Activated B cell treated with CpG ODN at 0.5 μM for 24 hours (primary cell): ENCODE measurements at regions not wholly inside any gene's neighbourhood (a gene's known extent, or its start where the extent isn't known, plus 50 kb on each side); places are given as distances from the start of the nearest gene placed in this dataset.

ENCODE experiments used
- ATAC-seq: fragments of 200-7000 bp; cut with Tn5 transposase; one replicate; pipeline ENCODE4 v1.10.0; 2021; ENCODE audit warnings: low read depth, mild to moderate bottlenecking, moderate library complexity
- CTCF ChIA-PET: fragments of 350-600 bp; sonication (Branson Sonifier 250); formaldehyde crosslinking; loops from one replicate; lab custom pipeline; 2021; ENCODE audit warnings: antibody characterized with exemption; lab: Charles Lee
- POLR2A ChIA-PET: fragments of 350-600 bp; sonication (Branson Sonifier 250); formaldehyde crosslinking; loops from one replicate; lab custom pipeline; 2021; ENCODE audit warnings: antibody characterized with exemption; lab: Charles Lee
- DNase-seq: peaks from one replicate; pipeline ENCODE4 v3.0.0; 2022
- H3K27ac Mint-ChIP-seq: one replicate; pipeline ENCODE4 v1.8.0; 2020; ENCODE audit warnings: mixed read lengths
- H3K27me3 Mint-ChIP-seq: one replicate; pipeline ENCODE4 v1.8.0; 2021; ENCODE audit warnings: mixed read lengths
- H3K36me3 Mint-ChIP-seq: one replicate; pipeline ENCODE4 v1.8.0; 2021; ENCODE audit warnings: low read depth, mixed read lengths
- H3K4me1 Mint-ChIP-seq: one replicate; pipeline ENCODE4 v1.8.0; 2021; ENCODE audit warnings: mixed read lengths
- H3K4me3 Mint-ChIP-seq: one replicate; pipeline ENCODE4 v1.8.0; 2020; ENCODE audit warnings: mild to moderate bottlenecking, mixed read lengths
- H3K9me3 Mint-ChIP-seq: one replicate; pipeline ENCODE4 v1.8.0; 2020; ENCODE audit warnings: mixed read lengths
- intact Hi-C: fragments of 100-400 bp; cut with micrococcal nuclease; formaldehyde crosslinking; loops from one replicate; pipeline ENCODE4 v1.15.1; 2024
- TF ChIP-seq, protein P1 (sequence below): fragments of 200-600 bp; IDR thresholded peaks from one replicate; pipeline ENCODE4 v1.8.0; 2022; ENCODE audit warnings: antibody characterized with exemption, mild to moderate bottlenecking

DNA sequence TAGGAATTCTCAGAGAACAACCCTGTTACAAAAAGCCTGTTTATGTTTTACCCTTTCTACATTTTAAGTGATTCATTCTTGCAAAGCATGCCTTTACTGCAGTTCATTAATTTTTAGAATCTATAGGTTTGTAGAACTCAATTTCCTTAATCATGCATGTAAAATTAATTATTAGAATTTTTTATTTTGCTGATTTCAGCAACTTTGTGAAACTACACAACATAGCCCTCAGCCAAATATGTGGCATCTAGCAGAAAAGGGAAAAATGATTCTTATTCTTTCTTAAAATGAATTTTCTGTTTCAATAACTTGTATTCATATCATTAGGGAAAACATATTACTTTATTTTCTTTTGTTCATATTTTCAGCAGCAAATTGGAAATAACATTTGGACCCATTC lies 392.9 kb upstream of the PFKP start:
- H3K27me3 Mint-ChIP-seq: no peaks in the 10 kb centered on the region
- TF ChIP-seq, protein P1, sequence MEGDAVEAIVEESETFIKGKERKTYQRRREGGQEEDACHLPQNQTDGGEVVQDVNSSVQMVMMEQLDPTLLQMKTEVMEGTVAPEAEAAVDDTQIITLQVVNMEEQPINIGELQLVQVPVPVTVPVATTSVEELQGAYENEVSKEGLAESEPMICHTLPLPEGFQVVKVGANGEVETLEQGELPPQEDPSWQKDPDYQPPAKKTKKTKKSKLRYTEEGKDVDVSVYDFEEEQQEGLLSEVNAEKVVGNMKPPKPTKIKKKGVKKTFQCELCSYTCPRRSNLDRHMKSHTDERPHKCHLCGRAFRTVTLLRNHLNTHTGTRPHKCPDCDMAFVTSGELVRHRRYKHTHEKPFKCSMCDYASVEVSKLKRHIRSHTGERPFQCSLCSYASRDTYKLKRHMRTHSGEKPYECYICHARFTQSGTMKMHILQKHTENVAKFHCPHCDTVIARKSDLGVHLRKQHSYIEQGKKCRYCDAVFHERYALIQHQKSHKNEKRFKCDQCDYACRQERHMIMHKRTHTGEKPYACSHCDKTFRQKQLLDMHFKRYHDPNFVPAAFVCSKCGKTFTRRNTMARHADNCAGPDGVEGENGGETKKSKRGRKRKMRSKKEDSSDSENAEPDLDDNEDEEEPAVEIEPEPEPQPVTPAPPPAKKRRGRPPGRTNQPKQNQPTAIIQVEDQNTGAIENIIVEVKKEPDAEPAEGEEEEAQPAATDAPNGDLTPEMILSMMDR: no peak

DNA sequence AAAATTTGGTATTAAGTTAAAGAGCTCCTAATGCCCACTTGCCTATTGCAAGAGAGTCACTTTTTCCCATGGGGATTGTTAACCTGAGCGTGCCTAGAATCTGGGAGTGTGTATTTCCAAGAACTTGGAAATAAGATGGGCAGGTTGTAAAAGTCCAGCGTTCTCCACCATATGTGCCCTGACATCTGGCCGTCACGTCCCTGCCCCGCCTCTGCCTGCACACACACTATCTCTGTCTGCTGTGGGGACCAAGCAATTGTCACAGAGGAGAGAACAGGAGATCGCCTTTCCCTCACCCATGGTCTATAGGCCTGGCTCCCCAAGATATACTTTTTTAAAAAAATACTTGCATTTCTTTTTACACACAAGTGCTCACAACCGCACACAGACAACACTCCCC lies 396.5 kb upstream of the PFKP start:
- Mint-ChIP-seq H3K9me3 (peaks cover 3% of the 10 kb centered on the region), H3K36me3 (no peaks in the 10 kb centered on the region), H3K27me3 (no peaks in the 10 kb centered on the region), H3K4me3 (no peak overlapping the region), H3K27ac (no peak overlapping the region), H3K4me1 (no peaks in the 10 kb centered on the region)
- no peak for DNase-seq
- CTCF ChIA-PET: no interaction called here
- TF ChIP-seq, protein P1: no peak
- no peak for ATAC-seq
- POLR2A ChIA-PET: no interaction called here
- intact Hi-C loops: no loop called here

More for the DNA sequence above, 392.9 kb upstream of the PFKP start:
- ChIA-PET CTCF (no interaction called here), POLR2A (no interaction called here)
- Mint-ChIP-seq H3K36me3 (no peaks in the 10 kb centered on the region), H3K9me3 (no peaks in the 10 kb centered on the region), H3K4me3 (no peak overlapping the region), H3K4me1 (no peaks in the 10 kb centered on the region), H3K27ac (no peak overlapping the region)
- no peak for DNase-seq
- intact Hi-C loops: no loop called here
- no peak for ATAC-seq

DNA sequence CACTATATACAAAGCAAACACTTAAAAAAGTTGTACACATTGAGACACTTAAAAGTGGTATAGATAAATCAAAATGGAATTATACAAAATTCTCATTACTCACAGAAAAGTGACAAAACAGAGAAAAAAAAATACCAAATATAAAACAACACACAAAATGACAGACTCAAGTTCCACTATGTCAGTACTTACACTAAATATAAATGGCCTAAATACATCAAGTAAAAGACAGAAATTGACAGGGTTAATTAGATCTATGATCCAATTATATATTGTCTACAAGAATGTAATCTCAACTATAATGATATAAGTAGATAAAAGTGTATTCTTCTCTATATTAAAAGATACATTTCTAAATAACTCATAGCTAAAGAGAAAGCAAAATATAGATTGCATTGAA lies 401.6 kb upstream of the PFKP start:
- POLR2A ChIA-PET: interaction anchor here (0.6 kb wide), 1 partner anchor 25 kb away, joined by 3 read pairs; no protein-coding TSS in a partner anchor
- no peaks in the 10 kb centered on the region for H3K27me3 Mint-ChIP-seq
- peaks cover 8% of the 10 kb centered on the region for H3K9me3 Mint-ChIP-seq
- H3K4me3 Mint-ChIP-seq: no peak overlapping the region
- CTCF ChIA-PET: no interaction called here
- ATAC-seq (no peak), DNase-seq (no peak)
- TF ChIP-seq, protein P1: no peak
- intact Hi-C loops: no loop called here
- H3K4me1 Mint-ChIP-seq: no peaks in the 10 kb centered on the region
- H3K36me3 Mint-ChIP-seq: no peaks in the 10 kb centered on the region
- H3K27ac Mint-ChIP-seq: no peak overlapping the region

DNA sequence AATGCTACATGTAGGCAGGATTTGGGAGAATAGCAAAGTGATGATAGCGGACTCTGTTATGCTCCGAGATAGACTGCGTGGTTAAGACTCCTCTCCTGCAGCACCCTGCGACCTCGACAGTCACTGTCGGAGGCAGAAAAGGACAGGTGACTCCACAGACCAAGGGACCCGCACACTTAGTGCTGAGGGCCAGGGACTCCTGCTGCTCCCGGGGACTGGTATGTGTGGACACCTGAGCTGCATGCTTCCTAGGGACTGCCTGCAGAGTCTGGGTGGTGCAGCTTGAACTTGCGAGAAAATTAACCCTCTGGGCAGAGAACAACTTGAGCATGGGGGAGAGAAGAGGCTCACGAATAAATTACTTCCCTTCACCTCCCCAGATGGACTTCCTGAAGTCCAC lies 407.1 kb upstream of the PFKP start:
- peaks cover 4% of the 10 kb centered on the region for H3K9me3 Mint-ChIP-seq
- ATAC-seq (no peak), DNase-seq (no peak)
- POLR2A ChIA-PET: no interaction called here
- H3K4me1 Mint-ChIP-seq: no peaks in the 10 kb centered on the region
- no peak overlapping the region for H3K27ac Mint-ChIP-seq
- H3K36me3 Mint-ChIP-seq: no peaks in the 10 kb centered on the region
- TF ChIP-seq, protein P1: no peak
- H3K27me3 Mint-ChIP-seq: no peaks in the 10 kb centered on the region
- intact Hi-C loops: no loop called here
- CTCF ChIA-PET: no interaction called here
- H3K4me3 Mint-ChIP-seq: no peak overlapping the region

DNA sequence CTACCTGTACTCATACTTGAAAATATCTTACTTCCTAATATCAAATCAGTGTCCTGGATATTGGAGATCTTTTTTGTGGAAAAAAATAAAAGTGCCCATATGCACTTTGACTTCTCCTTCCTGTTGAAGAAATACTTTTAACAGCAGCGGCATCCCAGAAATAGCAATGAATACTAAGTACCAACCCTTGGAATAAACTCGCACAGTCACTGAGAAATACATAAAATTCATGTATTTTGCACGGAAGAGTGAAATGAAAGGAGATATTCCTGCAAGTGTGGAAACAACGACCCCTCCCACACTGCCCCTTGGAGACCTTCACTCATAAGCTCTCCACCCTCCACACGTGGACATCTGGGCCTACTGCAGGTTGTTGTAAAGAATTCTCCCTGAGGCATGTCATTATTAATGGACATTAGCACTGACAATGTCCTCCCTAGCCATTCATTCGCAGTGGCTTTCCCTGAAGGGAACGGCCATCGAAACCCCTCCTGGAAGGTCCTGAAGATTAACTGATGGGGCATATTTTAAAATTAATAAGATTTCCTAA lies 407.6 kb upstream of the PFKP start:
- ChIA-PET POLR2A (no interaction called here), CTCF (no interaction called here)
- no peak overlapping the region for H3K27ac Mint-ChIP-seq
- DNase-seq (no peak), ATAC-seq (no peak)
- no peaks in the 10 kb centered on the region for H3K9me3 Mint-ChIP-seq
- TF ChIP-seq, protein P1: no peak
- intact Hi-C loops: no loop called here
- H3K4me1 Mint-ChIP-seq: no peaks in the 10 kb centered on the region
- H3K27me3 Mint-ChIP-seq: no peaks in the 10 kb centered on the region
- H3K4me3 Mint-ChIP-seq: no peak overlapping the region
- H3K36me3 Mint-ChIP-seq: no peaks in the 10 kb centered on the region
